ENCODE measurements at regions not wholly inside any gene's neighbourhood (a gene's known extent, or its start where the extent isn't known, plus 50 kb on each side); places are given as distances from the start of the nearest gene placed in this dataset.
"Not testable (repeated sequence)": the region's sequence is repeated elsewhere in the genome, so short reads cannot be mapped to it uniquely, and the experiment has no call there.

GRCh38 chr3:72646263-72646662 lies 202.0 kb downstream of the SHQ1 start:
- Mint-ChIP-seq H3K9me3 (peaks cover 3% of the 10 kb centered on the region), H3K4me3 (no peak overlapping the region), H3K27me3 (ENCODE audit: insufficient read depth) (peaks cover 3% of the 10 kb centered on the region), H3K27ac (no peak overlapping the region), H3K4me1 (peaks cover 10% of the 10 kb centered on the region), H3K36me3 (ENCODE audit: low read depth) (no peaks in the 10 kb centered on the region)
- Histone ChIP-seq H3K9me3 (ENCODE audit: control insufficient read depth, low read length) (peaks cover 8% of the 10 kb centered on the region), H3K9ac (ENCODE audit: extremely low read depth, low read length, poor library complexity, severe bottlenecking) (no peak overlapping the region), H3K27ac (ENCODE audit: low read depth, low read length) (no peak overlapping the region), H3K4me1 (ENCODE audit: control insufficient read depth, insufficient read depth, low read length) (no peaks in the 10 kb centered on the region), H3K36me3 (ENCODE audit: control insufficient read depth, insufficient read depth, low read length) (no peaks in the 10 kb centered on the region), H3K27me3 (ENCODE audit: control insufficient read depth, insufficient read depth, low read length, poor library complexity, severe bottlenecking) (no peaks in the 10 kb centered on the region), H3K4me3 (ENCODE audit: low read length) (no peak overlapping the region)
- no peak for TF ChIP-seq CTCF (conservative IDR thresholded peaks at IDR 0.05)
- 89 to 100% methylated on average over 1 to 2 of the region's 2 CpGs for WGBS, 2 experiments (ENCODE audit: insufficient coverage in 1 of 2, insufficient read length in 1 of 2)
- no peak for DNase-seq

GRCh38 chr3:72643635-72644034 lies 204.6 kb downstream of the SHQ1 start:
- not testable (repeated sequence) for DNase-seq
- 89 to 91% methylated on average over 7 to 8 of the region's 8 CpGs for WGBS, 2 experiments (ENCODE audit: insufficient coverage in 1 of 2, insufficient read length in 1 of 2)

DNA sequence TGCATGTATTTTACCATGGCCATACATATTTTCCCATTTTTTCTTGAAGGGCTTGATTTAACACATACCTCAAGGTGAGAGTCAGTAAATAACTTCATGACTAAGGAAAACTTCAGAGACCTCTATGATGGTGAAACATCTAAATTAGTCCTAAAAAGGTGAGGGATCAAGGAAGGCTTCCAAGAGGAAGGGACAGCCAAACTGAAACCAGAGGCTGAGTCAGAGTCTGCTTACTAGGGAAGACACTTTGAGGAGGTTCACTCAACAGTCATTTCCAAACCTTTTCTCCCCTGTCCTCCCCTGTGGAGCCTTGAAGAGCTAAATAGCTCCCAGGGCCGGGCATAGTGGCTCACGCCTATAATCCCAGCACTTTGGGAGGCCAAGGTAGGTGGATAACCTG lies 206.6 kb downstream of the SHQ1 start:
- no peak overlapping the region for H3K4me3 ChIP-seq (ENCODE audit: low read length)
- H3K9ac ChIP-seq (ENCODE audit: extremely low read depth, low read length, poor library complexity, severe bottlenecking) = no peak overlapping the region
- DNase-seq = no peak
- Mint-ChIP-seq H3K4me1 (peaks cover 11% of the 10 kb centered on the region), H3K27ac (no peak overlapping the region), H3K36me3 (ENCODE audit: low read depth) (no peaks in the 10 kb centered on the region), H3K27me3 (ENCODE audit: insufficient read depth) (no peaks in the 10 kb centered on the region), H3K4me3 (no peak overlapping the region), H3K9me3 (no peaks in the 10 kb centered on the region)
- H3K36me3 ChIP-seq (ENCODE audit: control insufficient read depth, insufficient read depth, low read length) = no peaks in the 10 kb centered on the region
- peaks cover 4% of the 10 kb centered on the region for H3K9me3 ChIP-seq (ENCODE audit: control insufficient read depth, low read length)
- TF ChIP-seq CTCF (conservative IDR thresholded peaks at IDR 0.05) = no peak
- no peak overlapping the region for H3K27ac ChIP-seq (ENCODE audit: low read depth, low read length)
- WGBS, 2 experiments (ENCODE audit: insufficient coverage in 1 of 2, insufficient read length in 1 of 2) = 89% methylated on average over 2 of the region's 2 CpGs; no CpG with 5 or more reads in 1 of the 2 experiments
- H3K27me3 ChIP-seq (ENCODE audit: control insufficient read depth, insufficient read depth, low read length, poor library complexity, severe bottlenecking) = no peaks in the 10 kb centered on the region
- H3K4me1 ChIP-seq (ENCODE audit: control insufficient read depth, insufficient read depth, low read length) = no peaks in the 10 kb centered on the region

More at GRCh38 chr3:72643635-72644034, 204.6 kb downstream of the SHQ1 start:
- not testable (repeated sequence) for H3K27me3 ChIP-seq (ENCODE audit: control insufficient read depth, insufficient read depth, low read length, poor library complexity, severe bottlenecking); H3K27ac Mint-ChIP-seq; H3K36me3 Mint-ChIP-seq (ENCODE audit: low read depth); H3K9me3 ChIP-seq (ENCODE audit: control insufficient read depth, low read length); H3K36me3 ChIP-seq (ENCODE audit: control insufficient read depth, insufficient read depth, low read length); H3K27ac ChIP-seq (ENCODE audit: low read depth, low read length); H3K9ac ChIP-seq (ENCODE audit: extremely low read depth, low read length, poor library complexity, severe bottlenecking); H3K9me3 Mint-ChIP-seq; H3K4me1 ChIP-seq (ENCODE audit: control insufficient read depth, insufficient read depth, low read length); H3K27me3 Mint-ChIP-seq (ENCODE audit: insufficient read depth); H3K4me3 ChIP-seq (ENCODE audit: low read length); H3K4me3 Mint-ChIP-seq
- H3K4me1 Mint-ChIP-seq = peaks cover 13% of the 10 kb centered on the region

DNA sequence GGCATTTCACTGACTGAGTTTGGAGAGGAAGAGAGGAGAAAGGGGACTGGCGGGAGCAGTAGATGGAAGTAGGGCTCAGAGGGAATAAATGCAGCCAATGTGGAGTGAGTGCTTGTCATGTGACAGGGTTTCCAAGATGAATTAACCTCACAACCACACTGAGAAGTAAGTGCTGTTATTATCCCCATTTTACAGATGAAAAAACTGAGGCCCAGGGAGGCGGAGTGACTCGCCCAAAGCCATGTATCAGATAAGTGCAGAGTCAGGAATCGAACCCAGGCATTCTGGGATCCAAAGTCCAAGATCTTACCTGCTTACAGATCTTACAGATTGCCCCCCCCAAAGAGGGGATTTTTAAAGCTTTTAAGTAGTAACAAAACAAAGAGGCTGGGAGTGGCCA lies 207.2 kb downstream of the SHQ1 start:
- Mint-ChIP-seq H3K27ac (no peak overlapping the region), H3K4me1 (peaks cover 11% of the 10 kb centered on the region)

More for the DNA sequence above, 207.2 kb downstream of the SHQ1 start:
- Histone ChIP-seq H3K27me3 (ENCODE audit: control insufficient read depth, insufficient read depth, low read length, poor library complexity, severe bottlenecking) (no peaks in the 10 kb centered on the region), H3K9ac (ENCODE audit: extremely low read depth, low read length, poor library complexity, severe bottlenecking) (no peak overlapping the region), H3K4me1 (ENCODE audit: control insufficient read depth, insufficient read depth, low read length) (no peaks in the 10 kb centered on the region), H3K36me3 (ENCODE audit: control insufficient read depth, insufficient read depth, low read length) (no peaks in the 10 kb centered on the region), H3K9me3 (ENCODE audit: control insufficient read depth, low read length) (no peaks in the 10 kb centered on the region), H3K27ac (ENCODE audit: low read depth, low read length) (no peak overlapping the region), H3K4me3 (ENCODE audit: low read length) (no peak overlapping the region)
- no peak overlapping the region for H3K4me3 Mint-ChIP-seq
- WGBS, 2 experiments (ENCODE audit: insufficient coverage in 1 of 2, insufficient read length in 1 of 2) = 91% methylated on average over 4 of the region's 4 CpGs; no CpG with 5 or more reads in 1 of the 2 experiments
- DNase-seq = no peak
- no peak for TF ChIP-seq CTCF (conservative IDR thresholded peaks at IDR 0.05)
- no peaks in the 10 kb centered on the region for H3K9me3 Mint-ChIP-seq
- no peaks in the 10 kb centered on the region for H3K27me3 Mint-ChIP-seq (ENCODE audit: insufficient read depth)
- no peaks in the 10 kb centered on the region for H3K36me3 Mint-ChIP-seq (ENCODE audit: low read depth)
